Lower leg skin (tissue), 4 donors: ENCODE measurements at regions not wholly inside any gene's neighbourhood (a gene's known extent, or its start where the extent isn't known, plus 50 kb on each side); places are given as distances from the start of the nearest gene placed in this dataset.

ENCODE experiments used
- DNase-seq, 2 donors: peaks; one replicate each; pipeline ENCODE4 v3.0.0-alpha.2; 2019; ENCODE audit warnings: low spot score in 2 of 2
- H3K4me3 ChIP-seq: fragments of 200-600 bp; sonication (generic); 2 replicates; pipeline ENCODE4 v1.5.1; 2017; ENCODE audit warnings: mild to moderate bottlenecking, low read depth; ENCODE audit not compliant: poor library complexity, severe bottlenecking
- POLR2A ChIP-seq, 2 donors: fragments of 450-650 bp; IDR thresholded peaks; one replicate each; pipeline ENCODE4 v1.6.1; 2016 to 2017; ENCODE audit warnings: antibody characterized with exemption in 2 of 2, mild to moderate bottlenecking in 1 of 2, moderate library complexity in 1 of 2
- WGBS, 2 donors: methylation state at CpG; one replicate each; pipeline ENCODE4 v1.1.5; 2018; 5-methylcytosine and 5-hydroxymethylcytosine counted together
- intact Hi-C: fragments of 100-400 bp; cut with DNase I; formaldehyde crosslinking; loops from one replicate; pipeline ENCODE4 v1.15.0; 2023; ENCODE audit warnings: low total_unique reads
- TF ChIP-seq, protein P1 (sequence below), 3 donors: fragments of 450-650 bp; IDR thresholded peaks; one replicate each; pipeline ENCODE4 v1.5.1; 2016; ENCODE audit warnings: antibody characterized with exemption in 3 of 3, mild to moderate bottlenecking in 3 of 3, moderate library complexity in 2 of 3

DNA sequence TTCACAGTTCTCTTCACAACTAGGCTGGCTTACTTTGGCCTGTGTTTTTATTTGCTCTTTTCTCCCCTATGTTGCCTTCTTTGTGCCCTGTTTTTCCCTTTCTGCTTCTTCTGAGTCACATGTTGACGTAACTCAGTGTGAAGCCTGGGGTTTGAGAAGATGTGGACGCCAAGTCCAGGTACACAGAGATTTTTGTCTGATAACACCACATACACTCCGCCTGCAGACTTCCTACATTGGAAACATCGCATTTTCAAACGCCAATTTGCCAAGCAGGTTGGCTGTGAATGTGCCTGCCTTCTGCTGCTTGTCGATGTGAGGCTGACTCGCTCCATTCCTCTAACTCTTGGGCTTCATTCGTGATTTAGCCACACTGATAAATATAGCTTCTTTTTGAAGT is 62.6 kb upstream of the FN1 start:
- TF ChIP-seq, protein P1, sequence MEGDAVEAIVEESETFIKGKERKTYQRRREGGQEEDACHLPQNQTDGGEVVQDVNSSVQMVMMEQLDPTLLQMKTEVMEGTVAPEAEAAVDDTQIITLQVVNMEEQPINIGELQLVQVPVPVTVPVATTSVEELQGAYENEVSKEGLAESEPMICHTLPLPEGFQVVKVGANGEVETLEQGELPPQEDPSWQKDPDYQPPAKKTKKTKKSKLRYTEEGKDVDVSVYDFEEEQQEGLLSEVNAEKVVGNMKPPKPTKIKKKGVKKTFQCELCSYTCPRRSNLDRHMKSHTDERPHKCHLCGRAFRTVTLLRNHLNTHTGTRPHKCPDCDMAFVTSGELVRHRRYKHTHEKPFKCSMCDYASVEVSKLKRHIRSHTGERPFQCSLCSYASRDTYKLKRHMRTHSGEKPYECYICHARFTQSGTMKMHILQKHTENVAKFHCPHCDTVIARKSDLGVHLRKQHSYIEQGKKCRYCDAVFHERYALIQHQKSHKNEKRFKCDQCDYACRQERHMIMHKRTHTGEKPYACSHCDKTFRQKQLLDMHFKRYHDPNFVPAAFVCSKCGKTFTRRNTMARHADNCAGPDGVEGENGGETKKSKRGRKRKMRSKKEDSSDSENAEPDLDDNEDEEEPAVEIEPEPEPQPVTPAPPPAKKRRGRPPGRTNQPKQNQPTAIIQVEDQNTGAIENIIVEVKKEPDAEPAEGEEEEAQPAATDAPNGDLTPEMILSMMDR (IDR thresholded peaks at IDR 0.05): no peak
- TF ChIP-seq POLR2A (IDR thresholded peaks at IDR 0.05): no peak
- intact Hi-C loops: no loop called here
- H3K4me3 ChIP-seq: no peak overlapping the region
- DNase-seq: no peak
- 53 to 56% methylated on average over 8 of the region's 8 CpGs for WGBS, 2 donors

DNA sequence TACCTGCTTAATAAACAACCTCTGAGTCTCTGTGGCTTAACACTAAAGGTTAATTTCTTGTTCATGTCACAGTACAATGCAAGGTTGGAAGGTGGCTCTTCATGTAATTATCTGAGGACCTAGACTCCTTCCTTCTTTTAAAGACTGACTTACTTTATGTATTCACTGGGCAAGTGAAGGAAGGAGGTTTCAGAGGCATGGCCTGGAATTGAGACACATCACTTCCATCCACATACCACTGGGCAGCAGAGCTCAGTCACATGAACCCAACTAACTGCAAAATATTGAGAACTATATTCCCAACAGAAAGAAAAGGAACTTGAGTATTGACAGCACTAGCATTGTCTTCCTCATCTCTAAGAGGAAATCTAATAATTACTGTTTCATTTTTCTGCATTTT is 57.5 kb upstream of the FN1 start:
- intact Hi-C loops: no loop called here
- H3K4me3 ChIP-seq: no peak overlapping the region
- TF ChIP-seq, protein P1 (IDR thresholded peaks at IDR 0.05): no peak
- TF ChIP-seq POLR2A (IDR thresholded peaks at IDR 0.05): no peak
- no peak for DNase-seq

DNA sequence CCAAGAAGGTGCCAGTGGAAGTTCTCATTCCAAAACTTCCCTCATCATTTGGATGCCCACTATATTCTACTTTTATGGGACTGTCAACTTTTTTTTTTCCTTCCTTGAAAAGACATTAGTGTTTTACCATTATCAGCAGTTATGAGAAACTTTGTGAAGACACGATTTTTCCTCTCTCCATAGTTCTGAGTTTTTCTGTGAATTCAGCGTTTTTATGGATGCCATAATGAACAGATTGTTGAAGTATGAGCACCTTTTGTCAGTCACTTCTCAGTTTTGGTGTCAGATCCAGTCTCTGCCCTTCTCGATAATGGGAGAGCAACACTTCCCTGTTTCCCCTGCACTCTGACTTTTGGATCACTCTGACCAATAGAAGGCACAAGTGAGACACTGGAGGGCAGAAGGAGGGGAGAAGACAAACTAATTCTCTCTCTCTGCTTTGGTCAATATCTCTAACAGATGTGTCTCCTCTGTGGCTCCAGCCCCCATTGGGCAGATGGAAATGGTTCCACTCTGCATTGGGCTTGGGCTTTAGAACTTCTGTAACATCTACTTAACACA is 53.5 kb upstream of the FN1 start:
- TF ChIP-seq POLR2A (IDR thresholded peaks at IDR 0.05): no peak
- TF ChIP-seq, protein P1 (IDR thresholded peaks at IDR 0.05): no peak
- H3K4me3 ChIP-seq: no peak overlapping the region
- intact Hi-C loops: no loop called here
- DNase-seq: no peak
- 80 to 88% methylated on average over 3 of the region's 3 CpGs for WGBS, 2 donors

DNA sequence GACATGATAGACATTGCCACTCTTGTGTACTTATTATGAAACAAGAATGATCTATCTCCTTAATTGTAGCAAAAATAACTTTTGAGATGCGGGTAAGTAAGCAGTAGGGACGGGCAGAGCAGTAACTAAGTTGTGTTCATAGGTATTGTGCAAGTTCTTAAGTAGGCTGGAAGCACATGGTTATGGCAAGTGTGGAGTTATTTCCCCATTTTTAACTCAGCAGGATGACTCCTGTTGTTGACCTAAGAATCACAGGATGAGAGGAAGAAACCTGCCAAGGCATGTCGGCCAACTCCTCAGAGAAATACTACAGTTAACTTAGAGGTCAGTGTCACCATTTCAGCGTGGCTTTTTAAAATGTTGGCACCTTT is 51.1 kb upstream of the FN1 start:
- TF ChIP-seq POLR2A (IDR thresholded peaks at IDR 0.05): no peak
- TF ChIP-seq, protein P1 (IDR thresholded peaks at IDR 0.05): no peak
- 66 to 76% methylated on average over 4 of the region's 4 CpGs for WGBS, 2 donors
- intact Hi-C loops: no loop called here

DNA sequence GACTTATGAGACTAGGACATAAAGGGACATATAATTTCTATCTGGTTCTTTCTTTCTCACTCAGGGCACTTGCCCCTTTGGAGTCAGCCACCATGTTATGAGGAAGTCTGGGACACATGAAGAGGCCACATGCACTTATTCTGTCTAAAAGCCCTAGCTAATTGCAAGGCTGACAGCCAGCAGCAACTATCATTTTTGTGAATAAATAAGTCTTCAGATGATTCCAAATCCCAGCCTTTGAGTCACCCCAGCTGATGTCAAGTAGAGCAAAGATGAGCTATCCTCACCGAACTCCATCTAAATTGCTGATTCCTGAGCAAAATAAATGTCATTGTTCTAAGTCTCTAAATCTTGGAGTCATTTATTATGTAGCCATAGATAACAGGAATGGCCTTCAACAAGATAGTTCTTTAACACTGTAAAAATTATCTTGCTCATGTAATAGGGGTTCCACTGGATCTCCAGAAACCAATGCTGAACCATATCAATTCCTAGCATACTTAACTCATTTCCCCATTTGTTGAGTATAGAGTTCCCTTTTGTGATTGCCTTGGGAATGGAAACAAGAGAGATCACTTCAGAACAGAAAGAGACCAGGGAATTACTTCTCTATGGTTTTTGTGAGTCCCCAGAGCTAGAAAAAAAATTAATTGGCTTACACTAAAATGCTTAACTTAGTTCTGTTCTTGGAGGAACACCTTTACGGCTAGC is 50.6 kb upstream of the FN1 start:
- 94% methylated on average over 2 of the region's 2 CpGs for WGBS, 2 donors
- TF ChIP-seq, protein P1 (IDR thresholded peaks at IDR 0.05): no peak
- no peak for TF ChIP-seq POLR2A (IDR thresholded peaks at IDR 0.05)
- no peak overlapping the region for H3K4me3 ChIP-seq
- intact Hi-C loops: no loop called here
- DNase-seq: no peak

More for the DNA sequence above, 51.1 kb upstream of the FN1 start:
- H3K4me3 ChIP-seq: no peak overlapping the region
- DNase-seq: no peak
